ENCODE measurements at regions not wholly inside any gene's neighbourhood (a gene's known extent, or its start where the extent isn't known, plus 50 kb on each side); places are given as distances from the start of the nearest gene placed in this dataset.

- no peaks in the 10 kb centered on the region for H3K36me3 ChIP-seq (ENCODE audit: control insufficient read depth, insufficient read depth, low read length)
- CTCF ChIA-PET, result interaction anchor here (0.8 to 2.2 kb wide), 3 partner anchors 10 to 29 kb away, joined by 3 to 8 read pairs (median 3); no protein-coding TSS in a partner anchor
- H3K27me3 ChIP-seq (ENCODE audit: control insufficient read depth, insufficient read depth, low read length), result peaks cover 4% of the 10 kb centered on the region; the same call in 1 of the 2 replicates
- no peak overlapping the region for H3K4me3 ChIP-seq (ENCODE audit: low read depth, low read length)
- DNase-seq (ENCODE audit: low read depth), result no peak
- TF ChIP-seq CTCF (IDR thresholded peaks at IDR 0.05; ENCODE audit: insufficient read depth, low read depth, low read length), result no peak
- POLR2A ChIA-PET, result no interaction called here
Observed at GRCh38 chr2:47235132-47235531, 58.8 kb upstream of the CALM2 start.

GRCh38 chr2:47234456-47234855, 58.1 kb upstream of the CALM2 start:
- POLR2A ChIA-PET, result no interaction called here
- TF ChIP-seq CTCF (IDR thresholded peaks at IDR 0.05; ENCODE audit: insufficient read depth, low read depth, low read length), result no peak
- no peaks in the 10 kb centered on the region for H3K36me3 ChIP-seq (ENCODE audit: control insufficient read depth, insufficient read depth, low read length)
- H3K4me3 ChIP-seq (ENCODE audit: low read depth, low read length), result no peak overlapping the region
- DNase-seq (ENCODE audit: low read depth), result no peak
- peaks cover 2% of the 10 kb centered on the region; the same call in 1 of the 2 replicates for H3K27me3 ChIP-seq (ENCODE audit: control insufficient read depth, insufficient read depth, low read length)
- CTCF ChIA-PET, result interaction anchor here (0.8 to 2.2 kb wide), 2 partner anchors 9 to 30 kb away, joined by 3 to 8 read pairs; no protein-coding TSS in a partner anchor

- ChIA-PET CTCF (no interaction called here), POLR2A (no interaction called here)
- TF ChIP-seq CTCF (IDR thresholded peaks at IDR 0.05; ENCODE audit: insufficient read depth, low read depth, low read length), result no peak
- Histone ChIP-seq H3K36me3 (ENCODE audit: control insufficient read depth, insufficient read depth, low read length) (no peaks in the 10 kb centered on the region), H3K4me3 (ENCODE audit: low read depth, low read length) (no peak overlapping the region), H3K27me3 (ENCODE audit: control insufficient read depth, insufficient read depth, low read length) (no peaks in the 10 kb centered on the region)
- DNase-seq (ENCODE audit: low read depth), result no peak
Observed at GRCh38 chr2:47232738-47233415, 56.6 kb upstream of the CALM2 start.

DNA sequence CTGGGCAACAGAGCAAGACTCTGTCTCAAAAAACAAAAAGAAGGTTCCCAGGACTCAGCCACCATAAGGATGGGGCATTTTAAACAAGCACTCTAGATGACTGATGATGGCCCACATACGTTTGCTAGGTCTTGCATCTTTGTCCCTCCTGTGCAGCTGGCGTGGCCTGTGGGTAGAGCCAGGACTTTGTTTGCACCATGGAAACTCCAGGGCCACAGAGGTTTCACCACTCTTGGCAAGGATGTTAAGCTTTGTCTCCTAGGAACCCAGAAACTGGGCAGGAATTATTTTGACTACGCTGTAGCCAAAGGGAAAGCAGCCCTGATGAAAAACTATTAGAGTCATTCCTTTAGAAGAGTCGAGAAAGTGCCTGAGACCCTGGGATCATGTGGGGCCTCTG, 54.1 kb upstream of the CALM2 start:
- POLR2A ChIA-PET, result no interaction called here
- no peak for TF ChIP-seq CTCF (IDR thresholded peaks at IDR 0.05; ENCODE audit: insufficient read depth, low read depth, low read length)
- CTCF ChIA-PET, result no interaction called here
- DNase-seq (ENCODE audit: low read depth), result no peak
- Histone ChIP-seq H3K27me3 (ENCODE audit: control insufficient read depth, insufficient read depth, low read length) (no peaks in the 10 kb centered on the region), H3K36me3 (ENCODE audit: control insufficient read depth, insufficient read depth, low read length) (no peaks in the 10 kb centered on the region), H3K4me3 (ENCODE audit: low read depth, low read length) (no peak overlapping the region)

GRCh38 chr2:47227532-47228279, 51.4 kb upstream of the CALM2 start:
- Histone ChIP-seq H3K4me3 (ENCODE audit: low read depth, low read length) (no peak overlapping the region), H3K27me3 (ENCODE audit: control insufficient read depth, insufficient read depth, low read length) (no peaks in the 10 kb centered on the region), H3K36me3 (ENCODE audit: control insufficient read depth, insufficient read depth, low read length) (no peaks in the 10 kb centered on the region)
- POLR2A ChIA-PET, result no interaction called here
- no peak for TF ChIP-seq CTCF (IDR thresholded peaks at IDR 0.05; ENCODE audit: insufficient read depth, low read depth, low read length)
- CTCF ChIA-PET, result interaction anchor here (0.9 to 1.1 kb wide), 2 partner anchors 8 to 47 kb away, joined by 3 to 4 read pairs; no protein-coding TSS in a partner anchor
- no peak for DNase-seq (ENCODE audit: low read depth)

Data from BJ (cell line).